GM19239 (cell line): ENCODE measurements at regions not wholly inside any gene's neighbourhood (a gene's known extent, or its start where the extent isn't known, plus 50 kb on each side); places are given as distances from the start of the nearest gene placed in this dataset.
A peak's percentile ranks its signal among the peaks of the same experiment; 100 is the strongest.

Experiments used
- DNase-seq: peaks from one replicate; pipeline ENCODE4 v3.0.0; 2011; ENCODE audit warnings: low spot score; ENCODE audit not compliant: insufficient read length
- FAIRE-seq: peaks from 2 replicates; lab custom pipeline; 2011; peaks lifted over from hg19 to GRCh38; lab: Jason Lieb, UNC

DNA sequence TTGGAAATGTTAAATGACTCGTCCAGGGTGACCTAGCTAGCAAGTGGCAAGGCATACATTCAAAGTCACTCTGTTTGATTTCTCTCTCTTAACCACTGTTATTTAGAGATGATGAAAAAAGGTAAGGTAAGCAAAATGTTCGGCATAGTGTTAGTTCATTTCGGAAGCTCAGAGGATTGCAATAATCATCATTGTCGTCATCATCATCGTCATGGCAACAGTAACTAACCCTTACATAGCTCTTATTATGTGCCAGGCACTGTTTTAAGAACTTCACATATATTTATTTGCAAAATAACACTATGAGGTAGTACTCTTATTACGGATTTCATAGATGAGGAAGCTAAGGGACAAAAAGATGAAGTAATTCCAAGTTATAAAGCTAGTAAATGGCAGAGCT, 292.7 kb upstream of the CXCR4 start:
- FAIRE-seq (no peak), DNase-seq (no peak)

- no peak for FAIRE-seq
- DNase-seq, result no peak
Measured at GRCh38 chr2:136408795-136409194, 290.8 kb upstream of the CXCR4 start.

DNA sequence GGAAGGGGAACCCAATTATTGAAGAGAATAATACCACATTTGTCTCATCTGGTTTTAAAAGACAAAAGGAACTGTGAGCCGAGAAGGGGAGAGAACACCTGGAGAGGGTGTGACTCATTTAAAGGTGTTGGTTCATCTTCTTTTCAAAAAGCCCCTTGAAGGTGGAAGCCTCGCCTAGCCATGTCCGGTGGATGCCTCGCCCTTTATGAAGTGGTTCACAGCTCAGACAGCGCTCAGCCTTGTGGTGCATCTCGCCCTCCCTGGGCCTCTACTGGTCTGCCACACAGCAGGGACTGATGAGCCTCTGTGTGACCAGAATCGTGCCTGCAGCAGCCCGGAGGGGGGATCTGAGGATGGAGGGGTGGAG, 290.0 kb upstream of the CXCR4 start:
- no peak for FAIRE-seq
- no peak for DNase-seq

DNA sequence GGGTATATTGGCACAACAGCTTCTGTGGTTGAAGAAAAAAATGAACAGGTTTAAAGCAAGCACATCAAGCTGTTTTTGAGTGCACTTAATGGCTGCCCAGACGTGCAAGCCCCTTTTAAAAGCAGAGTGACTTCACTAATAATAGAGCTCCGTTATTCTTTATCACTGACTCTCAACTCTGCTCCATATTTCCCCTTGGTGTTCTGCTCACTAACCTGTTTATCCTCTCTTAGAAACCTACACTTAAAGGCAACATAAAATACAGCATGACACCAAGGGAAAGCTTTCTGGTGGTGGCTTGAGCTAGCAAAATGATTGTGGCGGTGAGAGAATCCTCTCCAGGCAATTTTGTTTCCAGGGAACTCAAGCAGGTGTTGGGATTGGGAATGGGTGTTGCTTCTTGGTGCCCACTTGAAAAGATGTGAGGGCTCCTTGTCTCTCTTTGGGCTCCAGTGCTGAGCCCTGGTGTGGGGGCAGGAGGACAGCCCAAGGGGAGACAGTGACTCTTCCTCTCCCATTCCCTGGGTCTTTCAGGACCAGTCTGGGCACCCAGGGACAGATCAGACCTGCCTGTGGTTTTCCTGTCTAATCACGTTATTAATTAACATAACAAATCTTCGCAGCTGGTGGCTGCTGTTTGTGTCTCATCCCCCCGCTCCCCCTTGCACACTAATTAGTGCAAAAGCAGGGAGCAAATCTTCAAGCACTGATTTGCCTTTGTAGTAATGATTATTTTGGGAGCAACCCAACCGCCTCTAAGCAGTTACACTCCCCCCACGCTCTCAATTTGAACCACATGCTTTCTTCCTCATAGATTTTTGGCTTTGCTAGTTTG, 289.4 kb upstream of the CXCR4 start:
- DNase-seq (no peak), FAIRE-seq (no peak)

GRCh38 chr2:136404925-136405324, 287.0 kb upstream of the CXCR4 start:
- no peak for FAIRE-seq
- DNase-seq, result no peak

- FAIRE-seq (no peak), DNase-seq (no peak)
Measured at GRCh38 chr2:136404176-136404575, 286.2 kb upstream of the CXCR4 start.

DNA sequence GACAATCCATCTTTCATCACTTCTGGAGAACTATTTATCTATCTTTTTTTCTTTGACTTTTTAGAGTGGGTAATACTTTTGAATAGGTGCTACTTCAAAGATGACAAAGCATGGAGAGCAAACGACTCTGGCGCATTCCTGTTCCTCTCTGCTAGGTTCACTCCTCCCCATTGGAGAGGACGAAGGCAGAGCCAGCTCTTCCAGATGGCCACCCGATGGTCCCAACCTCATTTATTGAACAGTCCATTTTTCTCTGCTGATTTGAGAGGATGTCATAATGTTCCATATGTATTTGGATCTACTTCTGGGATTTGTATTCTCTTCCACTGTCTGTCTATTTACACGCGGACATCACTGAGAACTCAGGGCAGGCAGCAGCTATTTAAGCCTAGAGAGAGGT, 284.3 kb upstream of the CXCR4 start:
- no peak for FAIRE-seq
- DNase-seq, result no peak

DNA sequence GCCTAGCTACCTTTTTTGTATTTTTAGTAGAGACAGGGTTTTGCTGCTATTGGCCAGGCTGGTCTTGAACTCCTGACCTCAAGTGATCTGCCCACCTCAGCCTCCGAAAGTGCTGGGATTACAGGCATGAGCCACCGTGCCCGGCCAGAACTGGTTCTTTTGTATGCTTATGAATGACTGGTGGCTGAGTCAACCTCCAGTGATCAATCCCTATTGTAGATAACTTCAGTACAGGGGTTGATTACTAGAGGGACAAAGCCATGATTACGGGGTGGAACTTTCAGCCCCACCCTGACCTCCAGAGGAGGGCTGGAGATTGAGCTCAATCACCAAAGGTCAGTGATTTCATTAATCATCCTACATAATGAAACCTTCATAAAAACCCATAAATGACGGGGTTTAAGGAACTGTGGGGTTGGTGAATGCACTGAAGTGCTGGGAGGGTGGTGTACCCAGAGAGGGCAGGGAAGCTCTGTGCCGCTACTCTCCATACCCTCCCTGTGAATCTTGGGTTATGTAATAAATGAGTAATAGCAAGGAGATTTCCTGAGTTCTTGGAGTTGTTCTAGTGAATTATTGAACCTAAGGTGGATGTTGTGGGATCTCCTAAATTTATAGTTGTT, 281.8 kb upstream of the CXCR4 start:
- no peak for FAIRE-seq
- no peak for DNase-seq

DNA sequence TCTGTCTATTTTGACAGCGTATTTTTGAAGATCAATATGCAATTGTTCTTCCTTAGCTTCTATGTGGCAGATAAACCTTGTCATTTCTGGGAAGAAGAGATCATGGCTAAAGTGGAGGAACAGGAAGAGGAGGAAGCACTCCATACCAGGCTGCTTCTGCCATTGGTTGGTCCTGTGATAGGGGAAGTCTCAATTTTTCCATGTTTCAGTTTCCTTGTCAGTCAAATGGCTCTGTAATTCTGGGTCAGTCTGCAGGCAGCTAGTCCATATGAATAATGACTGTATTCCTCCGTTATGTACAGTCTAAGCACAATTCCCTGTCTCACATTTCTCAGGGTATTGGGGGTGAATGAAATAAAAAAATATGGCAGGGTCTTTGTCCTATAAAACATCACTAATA, 277.6 kb upstream of the CXCR4 start:
- FAIRE-seq, result no peak
- no peak for DNase-seq

DNA sequence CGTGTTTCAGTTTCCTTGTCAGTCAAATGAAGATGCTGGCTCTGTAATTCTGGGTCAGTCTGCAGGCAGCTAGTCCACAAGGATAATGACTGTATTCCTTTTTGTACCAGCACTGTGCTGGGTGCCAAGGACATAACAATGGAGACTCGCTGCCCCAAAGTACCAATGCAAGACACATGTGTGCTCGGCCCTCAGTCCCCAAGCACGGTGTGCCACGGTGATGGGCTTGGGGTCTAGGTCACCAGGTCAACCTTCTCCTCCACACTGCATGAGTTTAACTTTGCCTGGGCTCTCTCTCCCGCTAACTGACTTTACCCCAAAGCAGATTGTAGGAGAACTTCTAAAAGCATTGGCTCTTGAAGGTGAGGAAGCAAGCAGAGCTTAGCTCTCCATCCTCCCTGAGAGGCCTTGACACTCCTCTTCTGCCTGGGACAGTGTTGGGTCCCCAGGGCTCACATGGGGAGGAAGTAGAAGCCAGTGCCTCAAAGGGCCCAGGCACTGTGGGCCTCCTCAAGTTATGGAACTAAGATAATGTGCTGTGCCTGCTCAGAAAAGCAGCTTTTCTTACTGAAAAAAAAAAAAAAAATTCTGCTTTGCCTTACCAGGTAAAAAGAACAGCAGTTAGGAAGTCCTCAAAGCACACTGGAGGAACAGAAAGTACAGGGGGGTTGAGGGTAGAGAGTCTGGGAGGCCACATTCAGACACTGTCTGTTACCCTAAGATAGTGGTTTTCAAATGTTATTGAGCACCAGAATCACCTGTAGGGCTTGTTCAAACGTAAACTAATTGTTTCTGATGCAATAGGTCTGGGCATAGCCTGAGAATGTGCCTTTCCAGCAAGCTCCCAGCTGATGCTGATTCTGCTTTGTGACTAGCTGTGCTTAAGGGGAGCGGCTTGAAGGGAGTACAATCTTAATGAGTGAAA, 276.4 kb upstream of the CXCR4 start:
- no peak for DNase-seq
- FAIRE-seq, result peak; percentile 23

- no peak for FAIRE-seq
- DNase-seq, result no peak
Measured at GRCh38 chr2:136393514-136393913, 275.6 kb upstream of the CXCR4 start.

DNA sequence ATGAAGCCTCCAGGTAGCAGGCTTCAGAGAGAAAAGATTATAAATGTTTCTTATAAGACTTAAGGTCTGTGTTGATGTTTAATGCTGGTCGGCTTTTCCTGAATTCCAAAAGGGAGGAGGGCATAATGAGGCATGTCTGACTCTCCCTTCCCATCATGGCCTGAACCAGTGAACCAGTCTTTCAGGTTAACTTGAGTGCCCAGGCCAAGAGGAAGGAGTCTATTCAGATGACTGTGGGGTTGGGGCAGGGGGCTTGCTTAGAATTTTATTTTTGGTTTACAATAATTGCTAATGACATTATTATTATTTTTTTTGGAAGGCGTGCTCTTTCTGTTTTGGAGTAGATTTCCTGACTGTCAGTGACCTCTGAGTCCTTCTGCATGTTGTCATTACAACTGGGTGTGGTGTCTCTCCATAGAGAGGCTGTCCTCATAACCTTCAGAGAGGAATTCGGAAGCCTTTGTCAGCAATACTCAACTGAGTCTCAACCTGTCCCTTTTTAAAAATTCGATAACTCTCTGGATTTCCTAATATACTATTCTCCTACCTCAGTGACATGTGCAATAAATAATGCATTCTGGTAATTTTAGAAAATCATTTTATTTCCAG, 275.1 kb upstream of the CXCR4 start:
- DNase-seq, result no peak
- no peak for FAIRE-seq

DNA sequence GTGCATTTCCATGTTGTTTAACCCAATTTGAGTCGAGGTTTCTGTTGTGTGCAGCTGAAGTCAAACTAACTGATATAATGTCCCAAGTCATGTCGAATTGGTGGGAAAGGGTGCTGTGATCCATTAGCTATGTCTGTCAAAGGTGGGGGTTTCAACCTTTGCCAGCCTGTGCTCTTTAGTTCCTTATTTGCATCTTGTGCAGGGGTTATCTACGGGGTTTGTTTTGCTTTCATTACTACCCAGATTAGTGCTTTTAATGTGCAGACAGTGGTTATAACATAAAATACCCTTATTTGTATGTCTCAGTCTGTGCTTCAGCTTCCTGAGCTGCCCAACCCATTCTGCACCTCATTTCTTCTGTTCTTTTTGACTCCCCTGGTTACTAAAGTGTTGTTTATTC, 271.9 kb upstream of the CXCR4 start:
- peak; percentile 86 for FAIRE-seq
- peak; percentile 27 for DNase-seq

DNA sequence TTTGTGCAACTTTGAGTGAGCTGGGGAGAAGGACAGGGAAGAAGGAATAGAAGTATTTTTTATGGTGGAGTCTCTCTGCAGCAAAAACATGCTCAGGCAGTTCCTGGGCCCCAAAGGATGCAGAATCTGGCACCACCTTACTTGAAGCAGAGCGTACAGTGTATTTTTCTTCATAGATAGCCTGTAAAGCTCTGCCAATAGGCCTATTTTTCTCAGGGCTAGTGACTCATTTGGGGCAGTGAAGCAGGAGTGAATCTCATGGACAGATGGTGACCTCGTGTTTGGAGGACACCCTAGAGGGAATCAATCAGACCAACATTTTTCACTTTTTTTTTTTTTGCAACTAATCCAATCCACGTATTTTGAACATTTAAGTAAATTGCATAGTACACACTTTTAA, 268.1 kb upstream of the CXCR4 start:
- FAIRE-seq, result no peak
- no peak for DNase-seq

DNA sequence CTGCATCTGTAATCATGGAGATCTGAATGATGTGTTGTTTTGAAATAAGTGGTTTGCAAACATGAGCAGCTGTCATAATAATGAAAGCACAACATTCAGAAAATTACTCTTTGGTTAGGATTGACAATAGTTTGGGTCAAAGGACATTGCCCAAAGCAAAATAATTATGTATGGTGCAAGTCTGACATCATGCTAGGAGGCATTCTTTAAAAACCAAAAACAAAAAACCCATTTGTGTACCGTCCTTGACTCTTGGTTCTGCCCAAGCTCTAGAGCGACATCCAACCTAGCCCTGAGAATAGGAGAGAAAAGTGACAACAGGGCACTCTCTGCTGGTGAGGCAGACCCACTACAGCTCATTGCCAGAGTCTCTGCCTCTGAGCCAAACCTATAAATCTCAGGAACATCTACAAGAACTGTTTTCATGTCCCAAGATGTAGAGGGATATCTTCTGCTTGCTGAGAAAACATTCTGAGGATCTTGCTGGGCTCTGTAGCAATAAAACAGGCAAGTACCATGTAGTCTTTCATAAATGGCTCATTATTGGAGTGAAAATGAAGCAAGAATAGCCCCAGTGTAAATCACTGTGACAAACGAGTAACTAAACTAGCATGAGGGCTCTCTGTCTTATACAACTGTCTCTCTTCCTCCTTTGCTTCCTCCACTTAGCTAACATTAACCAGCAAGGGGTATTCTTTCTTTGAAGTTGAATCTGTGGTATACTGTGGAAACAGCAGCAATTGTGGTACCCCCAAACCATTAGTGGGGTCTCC, 266.8 kb upstream of the CXCR4 start:
- no peak for DNase-seq
- peak; percentile 97 for FAIRE-seq

- FAIRE-seq (peak; percentile 40), DNase-seq (no peak)
Measured at GRCh38 chr2:136383167-136383566, 265.2 kb upstream of the CXCR4 start.

DNA sequence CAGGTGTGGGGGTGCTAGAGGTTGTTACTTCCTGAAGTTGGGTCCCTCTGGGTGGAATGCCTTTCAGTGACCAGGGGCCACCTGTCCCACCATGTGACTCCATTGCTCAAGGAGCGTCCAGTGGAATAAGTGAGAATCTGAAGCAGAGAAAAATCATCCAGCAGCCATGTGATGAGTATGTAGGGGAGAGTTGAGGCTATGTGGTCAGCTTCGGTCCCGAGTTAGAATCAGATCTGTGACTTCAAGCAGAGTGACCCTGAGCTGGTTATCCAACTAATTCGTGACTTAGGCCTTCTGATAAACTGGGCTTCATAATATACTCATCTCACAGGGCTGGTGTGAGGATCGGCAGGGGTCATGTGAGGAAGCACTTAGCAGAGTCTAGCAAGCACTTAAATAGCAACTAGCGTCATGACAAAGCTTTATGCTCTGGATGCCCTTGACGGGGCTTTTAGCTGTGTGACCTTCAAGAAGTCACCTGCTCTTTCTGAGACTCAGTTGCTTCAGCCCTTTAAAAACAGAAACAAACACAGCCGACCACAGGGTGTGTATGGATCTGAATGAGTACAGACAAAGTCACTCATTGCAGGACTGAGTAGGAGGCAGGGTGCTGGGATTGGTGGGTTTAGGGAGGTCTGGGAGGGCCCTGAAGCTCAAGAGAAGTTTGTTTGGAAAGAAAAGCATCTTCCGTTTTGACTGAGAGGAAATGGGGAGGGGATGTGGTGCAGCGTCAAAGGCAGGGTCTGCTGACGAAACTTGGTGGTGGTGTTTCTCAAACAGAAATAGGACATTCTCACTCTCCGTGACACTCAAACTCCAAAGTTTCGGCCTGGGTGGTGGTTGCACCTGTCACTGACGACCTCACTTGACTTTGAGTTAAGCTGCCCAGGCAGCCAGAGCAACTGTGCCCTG, 264.0 kb upstream of the CXCR4 start:
- peak; percentile 32 for DNase-seq
- peak; percentile 100 for FAIRE-seq

GRCh38 chr2:136381245-136381644, 263.3 kb upstream of the CXCR4 start:
- DNase-seq (no peak), FAIRE-seq (peak; percentile 11)
